ENCODE measurements at regions not wholly inside any gene's neighbourhood (a gene's known extent, or its start where the extent isn't known, plus 50 kb on each side); places are given as distances from the start of the nearest gene placed in this dataset.

GRCh38 chr11:26030399-26030798 lies 301.5 kb upstream of the ANO3 start:
- H3K4me3 ChIP-seq (ENCODE audit: control insufficient read depth, low read depth, low read length): no peak overlapping the region
- no peak for TF ChIP-seq CTCF (IDR thresholded peaks at IDR 0.05; ENCODE audit: control insufficient read depth, insufficient read depth, low read depth, low read length, missing control alignments)
- no peak for DNase-seq (ENCODE audit: low read depth)

- no peak overlapping the region for H3K4me3 ChIP-seq (ENCODE audit: control insufficient read depth, low read depth, low read length)
- no peak for TF ChIP-seq CTCF (IDR thresholded peaks at IDR 0.05; ENCODE audit: control insufficient read depth, insufficient read depth, low read depth, low read length, missing control alignments)
These were observed 299.7 kb upstream of the ANO3 start for GRCh38 chr11:26032241-26032640.

GRCh38 chr11:26035696-26036095 lies 296.2 kb upstream of the ANO3 start:
- TF ChIP-seq CTCF (IDR thresholded peaks at IDR 0.05; ENCODE audit: control insufficient read depth, insufficient read depth, low read depth, low read length, missing control alignments): no peak
- no peak for DNase-seq (ENCODE audit: low read depth)
- H3K4me3 ChIP-seq (ENCODE audit: control insufficient read depth, low read depth, low read length): no peak overlapping the region

More at GRCh38 chr11:26032241-26032640, 299.7 kb upstream of the ANO3 start:
- DNase-seq (ENCODE audit: low read depth): no peak

- no peak overlapping the region for H3K4me3 ChIP-seq (ENCODE audit: control insufficient read depth, low read depth, low read length)
- DNase-seq (ENCODE audit: low read depth): no peak
- TF ChIP-seq CTCF (IDR thresholded peaks at IDR 0.05; ENCODE audit: control insufficient read depth, insufficient read depth, low read depth, low read length, missing control alignments): no peak
These were observed 294.2 kb upstream of the ANO3 start for GRCh38 chr11:26037716-26038115.

- H3K4me3 ChIP-seq (ENCODE audit: control insufficient read depth, low read depth, low read length): no peak overlapping the region
- no peak for TF ChIP-seq CTCF (IDR thresholded peaks at IDR 0.05; ENCODE audit: control insufficient read depth, insufficient read depth, low read depth, low read length, missing control alignments)
- no peak for DNase-seq (ENCODE audit: low read depth)
These were observed 291.6 kb upstream of the ANO3 start for GRCh38 chr11:26040339-26040738.

GRCh38 chr11:26042113-26042512 lies 289.8 kb upstream of the ANO3 start:
- TF ChIP-seq CTCF (IDR thresholded peaks at IDR 0.05; ENCODE audit: control insufficient read depth, insufficient read depth, low read depth, low read length, missing control alignments): no peak
- no peak for DNase-seq (ENCODE audit: low read depth)
- no peak overlapping the region for H3K4me3 ChIP-seq (ENCODE audit: control insufficient read depth, low read depth, low read length)

- DNase-seq (ENCODE audit: low read depth): no peak
- H3K4me3 ChIP-seq (ENCODE audit: control insufficient read depth, low read depth, low read length): no peak overlapping the region
- no peak for TF ChIP-seq CTCF (IDR thresholded peaks at IDR 0.05; ENCODE audit: control insufficient read depth, insufficient read depth, low read depth, low read length, missing control alignments)
These were observed 288.3 kb upstream of the ANO3 start for GRCh38 chr11:26043665-26044064.

Data from AG09309 (cell line).